ENCODE measurements at regions not wholly inside any gene's neighbourhood (a gene's known extent, or its start where the extent isn't known, plus 50 kb on each side); places are given as distances from the start of the nearest gene placed in this dataset.

- Histone ChIP-seq H3K4me1 (ENCODE audit: control insufficient read depth, extremely low read depth, insufficient read depth, low read length) (no peaks in the 10 kb centered on the region), H4K20me1 (replicated peaks; ENCODE audit: control insufficient read depth, extremely low read depth, insufficient read depth, low read length) (no peaks in the 10 kb centered on the region), H3K27ac (ENCODE audit: insufficient read depth, low read depth, low read length) (no peak overlapping the region), H3K9ac (replicated peaks; ENCODE audit: extremely low read depth, insufficient read depth, low read length) (no peak overlapping the region), H3K27me3 (ENCODE audit: control insufficient read depth in 2 of 2, insufficient read depth in 2 of 2, low read length in 2 of 2) (no peaks in the 10 kb centered on the region), H3K79me2 (ENCODE audit: control insufficient read depth, insufficient read depth, low read length) (no peaks in the 10 kb centered on the region), H2AFZ (ENCODE audit: low read depth, low read length) (no peak overlapping the region), H3K4me3 (replicated peaks in 1 of 3; ENCODE audit: insufficient read depth in 1 of 3, low read depth in 1 of 3, low read length in 3 of 3) (no peak overlapping the region), H3K36me3 (ENCODE audit: control insufficient read depth in 2 of 2, extremely low read depth in 1 of 2, insufficient read depth in 2 of 2, low read length in 2 of 2) (no peaks in the 10 kb centered on the region), H3K9me1 (replicated peaks; ENCODE audit: control insufficient read depth, extremely low read depth, insufficient read depth, low read length) (no peaks in the 10 kb centered on the region), H3K4me2 (ENCODE audit: insufficient read depth, low read length) (no peak overlapping the region), H3K9me3 (replicated peaks; ENCODE audit: control insufficient read depth, insufficient read depth, low read length) (no peaks in the 10 kb centered on the region)
- dilution Hi-C loops (cut with MboI; ENCODE audit: extremely low pct_ligation_motif_present, low sequenced_read_pairs) = no loop called here
- no TSS peak for BruUV-seq (replicated peaks)
- POLR2A ChIA-PET = no interaction called here
- CTCF ChIA-PET = no interaction called here
- intact Hi-C loops (cut with micrococcal nuclease) = no loop called here
- TF ChIP-seq CTCF (IDR thresholded peaks at IDR 0.05; ENCODE audit: extremely low read depth in 1 of 2, insufficient read depth in 1 of 2, low read depth in 1 of 2, low read length in 2 of 2) (no peak), MYC (IDR thresholded peaks at IDR 0.05; ENCODE audit: low read depth, low read length) (no peak), POLR2AphosphoS5 (IDR thresholded peaks at IDR 0.05; ENCODE audit: insufficient read depth, low read depth, low read length) (no peak), EZH2 (IDR thresholded peaks at IDR 0.05; ENCODE audit: borderline replicate concordance, low read depth, low read length, severe bottlenecking) (no peak), JUN (IDR thresholded peaks at IDR 0.05; ENCODE audit: borderline replicate concordance, insufficient read depth, insufficient read length, low read depth) (no peak), FOS (IDR thresholded peaks at IDR 0.05; ENCODE audit: borderline replicate concordance, insufficient read depth, low read length) (no peak), POLR2A (IDR thresholded peaks at IDR 0.05; ENCODE audit: low read depth, low read length) (no peak), GATA2 (IDR thresholded peaks at IDR 0.05; ENCODE audit: insufficient read depth, insufficient read length, low read depth, low read length) (no peak), MAX (IDR thresholded peaks at IDR 0.05; ENCODE audit: insufficient read depth, insufficient read length) (no peak)
- no peak for DNase-seq (ENCODE audit: low read depth, low spot score)
- no peak for FAIRE-seq
Measured at GRCh38 chr2:195038153-195038552, 618.9 kb upstream of the SLC39A10 start.

Data from endothelial cell of umbilical vein (primary cell).